Stimulated activated effector memory CD8-positive, alpha-beta T cell treated with anti-CD3 and anti-CD28 coated beads, Interleukin-12 subunit alpha, Interleukin-12 subunit beta, amount 100 ng/mL, for 72 hours (primary cell): ENCODE measurements at regions not wholly inside any gene's neighbourhood (a gene's known extent, or its start where the extent isn't known, plus 50 kb on each side); places are given as distances from the start of the nearest gene placed in this dataset.

Experiments used
- ATAC-seq: fragments of 150-1000 bp; cut with Tn5 transposase; 2 replicates; pipeline ENCODE4 v1.10.0; 2021
- DNase-seq, 2 donors: peaks; one replicate each; pipeline ENCODE4 v3.0.0; 2021 to 2022; ENCODE audit warnings: low spot score in 2 of 2
- H3K27ac Mint-ChIP-seq: one replicate; pipeline ENCODE4 v1.8.0; 2022; ENCODE audit warnings: mild to moderate bottlenecking, mixed read lengths
- H3K36me3 Mint-ChIP-seq: one replicate; pipeline ENCODE4 v1.8.0; 2022; ENCODE audit warnings: mild to moderate bottlenecking, mixed read lengths
- H3K4me1 Mint-ChIP-seq: one replicate; pipeline ENCODE4 v1.8.0; 2022; ENCODE audit warnings: mixed read lengths
- H3K4me3 Mint-ChIP-seq: one replicate; pipeline ENCODE4 v1.8.0; 2022; ENCODE audit warnings: mild to moderate bottlenecking, mixed read lengths
- H3K9me3 Mint-ChIP-seq: one replicate; pipeline ENCODE4 v1.8.0; 2022; ENCODE audit warnings: mixed read lengths

- DNase-seq (no peak), ATAC-seq (no peak)
- Mint-ChIP-seq H3K4me1 (peaks cover 67% of the 10 kb centered on the region), H3K9me3 (no peaks in the 10 kb centered on the region), H3K27ac (peak overlapping the region; percentile 39), H3K4me3 (no peak overlapping the region), H3K36me3 (no peaks in the 10 kb centered on the region)
These were observed 49.7 kb downstream of the KLF12 start for GRCh38 chr13:74084375-74084935.

GRCh38 chr13:74082741-74083160 lies 51.5 kb downstream of the KLF12 start:
- Mint-ChIP-seq H3K4me1 (peaks cover 58% of the 10 kb centered on the region), H3K4me3 (no peak overlapping the region), H3K36me3 (no peaks in the 10 kb centered on the region), H3K27ac (no peak overlapping the region), H3K9me3 (no peaks in the 10 kb centered on the region)
- ATAC-seq (no peak), DNase-seq (no peak)

- ATAC-seq = peak; percentile 72
- H3K27ac Mint-ChIP-seq = peak overlapping the region; percentile 26
- H3K9me3 Mint-ChIP-seq = no peaks in the 10 kb centered on the region
- H3K4me3 Mint-ChIP-seq = no peak overlapping the region
- H3K4me1 Mint-ChIP-seq = peaks cover 59% of the 10 kb centered on the region
- no peaks in the 10 kb centered on the region for H3K36me3 Mint-ChIP-seq
- DNase-seq = no peak
These were observed 53.4 kb downstream of the KLF12 start for GRCh38 chr13:74080762-74081161.

- Mint-ChIP-seq H3K4me3 (no peak overlapping the region), H3K27ac (no peak overlapping the region), H3K9me3 (peaks cover 3% of the 10 kb centered on the region), H3K36me3 (no peaks in the 10 kb centered on the region), H3K4me1 (peaks cover 61% of the 10 kb centered on the region)
- DNase-seq (no peak), ATAC-seq (no peak)
These were observed 56.4 kb downstream of the KLF12 start for GRCh38 chr13:74077792-74078191.

GRCh38 chr13:74077375-74077774 lies 56.8 kb downstream of the KLF12 start:
- H3K4me1 Mint-ChIP-seq = peaks cover 58% of the 10 kb centered on the region
- no peak overlapping the region for H3K4me3 Mint-ChIP-seq
- H3K36me3 Mint-ChIP-seq = no peaks in the 10 kb centered on the region
- H3K9me3 Mint-ChIP-seq = peaks cover 3% of the 10 kb centered on the region
- DNase-seq (no peak), ATAC-seq (peak; percentile 88)
- H3K27ac Mint-ChIP-seq = no peak overlapping the region

GRCh38 chr13:74074723-74075122 lies 59.5 kb downstream of the KLF12 start:
- no peaks in the 10 kb centered on the region for H3K36me3 Mint-ChIP-seq
- H3K9me3 Mint-ChIP-seq = peaks cover 3% of the 10 kb centered on the region
- peak overlapping the region; percentile 45 for H3K27ac Mint-ChIP-seq
- ATAC-seq (no peak), DNase-seq (no peak)
- peaks cover 55% of the 10 kb centered on the region for H3K4me1 Mint-ChIP-seq
- no peak overlapping the region for H3K4me3 Mint-ChIP-seq

- H3K4me3 Mint-ChIP-seq = no peak overlapping the region
- H3K36me3 Mint-ChIP-seq = no peaks in the 10 kb centered on the region
- DNase-seq (no peak), ATAC-seq (no peak)
- peaks cover 3% of the 10 kb centered on the region for H3K9me3 Mint-ChIP-seq
- H3K4me1 Mint-ChIP-seq = peaks cover 68% of the 10 kb centered on the region
- H3K27ac Mint-ChIP-seq = no peak overlapping the region
These were observed 60.9 kb downstream of the KLF12 start for GRCh38 chr13:74073274-74073673.

GRCh38 chr13:74070513-74070912 lies 63.7 kb downstream of the KLF12 start:
- Mint-ChIP-seq H3K36me3 (no peaks in the 10 kb centered on the region), H3K4me1 (peaks cover 55% of the 10 kb centered on the region), H3K9me3 (peaks cover 3% of the 10 kb centered on the region), H3K4me3 (peak overlapping the region; percentile 47), H3K27ac (peak overlapping the region; percentile 70)
- ATAC-seq = peak; percentile 40
- DNase-seq = no peak

- DNase-seq (no peak), ATAC-seq (peak; percentile 75)
- Mint-ChIP-seq H3K36me3 (no peaks in the 10 kb centered on the region), H3K4me1 (peaks cover 53% of the 10 kb centered on the region), H3K4me3 (peak overlapping the region; percentile 47), H3K9me3 (peaks cover 3% of the 10 kb centered on the region), H3K27ac (peak overlapping the region; percentile 70)
These were observed 64.1 kb downstream of the KLF12 start for GRCh38 chr13:74070065-74070464.

- H3K36me3 Mint-ChIP-seq = no peaks in the 10 kb centered on the region
- ATAC-seq = no peak
- DNase-seq = no peak
- H3K9me3 Mint-ChIP-seq = peaks cover 3% of the 10 kb centered on the region
- no peak overlapping the region for H3K4me3 Mint-ChIP-seq
- peak overlapping the region; percentile 70 for H3K27ac Mint-ChIP-seq
- peaks cover 53% of the 10 kb centered on the region for H3K4me1 Mint-ChIP-seq
These were observed 65.7 kb downstream of the KLF12 start for GRCh38 chr13:74068471-74068870.

GRCh38 chr13:74067818-74068217 lies 66.4 kb downstream of the KLF12 start:
- Mint-ChIP-seq H3K9me3 (peaks cover under 1% of the 10 kb centered on the region), H3K36me3 (peaks cover 5% of the 10 kb centered on the region), H3K4me1 (peaks cover 55% of the 10 kb centered on the region), H3K4me3 (no peak overlapping the region), H3K27ac (no peak overlapping the region)
- no peak for ATAC-seq
- DNase-seq = no peak

GRCh38 chr13:74066937-74067336 lies 67.3 kb downstream of the KLF12 start:
- Mint-ChIP-seq H3K4me3 (no peak overlapping the region), H3K4me1 (peaks cover 61% of the 10 kb centered on the region), H3K36me3 (peaks cover 12% of the 10 kb centered on the region), H3K9me3 (no peaks in the 10 kb centered on the region), H3K27ac (no peak overlapping the region)
- ATAC-seq = no peak
- DNase-seq = no peak

- peak; percentile 86 for ATAC-seq
- Mint-ChIP-seq H3K36me3 (peaks cover 13% of the 10 kb centered on the region), H3K4me1 (peaks cover 69% of the 10 kb centered on the region), H3K27ac (no peak overlapping the region), H3K4me3 (no peak overlapping the region), H3K9me3 (no peaks in the 10 kb centered on the region)
- no peak for DNase-seq
These were observed 69.3 kb downstream of the KLF12 start for GRCh38 chr13:74064805-74065312.

- ATAC-seq (no peak), DNase-seq (no peak)
- no peaks in the 10 kb centered on the region for H3K9me3 Mint-ChIP-seq
- peak overlapping the region; percentile 80 for H3K4me3 Mint-ChIP-seq
- H3K4me1 Mint-ChIP-seq = peaks cover 62% of the 10 kb centered on the region
- peaks cover 13% of the 10 kb centered on the region for H3K36me3 Mint-ChIP-seq
- H3K27ac Mint-ChIP-seq = peak overlapping the region; percentile 96
These were observed 70.6 kb downstream of the KLF12 start for GRCh38 chr13:74063533-74064100.

GRCh38 chr13:74062933-74063332 lies 71.3 kb downstream of the KLF12 start:
- Mint-ChIP-seq H3K36me3 (peaks cover 13% of the 10 kb centered on the region), H3K4me1 (peaks cover 59% of the 10 kb centered on the region), H3K9me3 (no peaks in the 10 kb centered on the region), H3K27ac (peak overlapping the region; percentile 96), H3K4me3 (peak overlapping the region; percentile 80)
- peak; percentile 22 to 73 for DNase-seq
- ATAC-seq = peak; percentile 81

- DNase-seq (no peak), ATAC-seq (peak; percentile 67)
- Mint-ChIP-seq H3K9me3 (no peaks in the 10 kb centered on the region), H3K4me1 (peaks cover 68% of the 10 kb centered on the region), H3K27ac (peak overlapping the region; percentile 96), H3K4me3 (peak overlapping the region; percentile 80), H3K36me3 (peaks cover 13% of the 10 kb centered on the region)
These were observed 72.1 kb downstream of the KLF12 start for GRCh38 chr13:74061926-74062595.
